HG03520 (cell line): ENCODE measurements at regions not wholly inside any gene's neighbourhood (a gene's known extent, or its start where the extent isn't known, plus 50 kb on each side); places are given as distances from the start of the nearest gene placed in this dataset.

Source experiments
- ATAC-seq: cut with Tn5 transposase; IDR thresholded peaks from one replicate; pipeline ENCODE4 v1.9.1; 2021; ENCODE audit warnings: mild to moderate bottlenecking, moderate library complexity; ENCODE audit not compliant: unreplicated experiment

GRCh38 chr4:126264839-126265238, 950.1 kb downstream of the FAT4 start:
- no peak for ATAC-seq

- ATAC-seq: no peak
Measured at GRCh38 chr4:126265888-126266287, 951.1 kb downstream of the FAT4 start.

GRCh38 chr4:126267689-126268088, 952.9 kb downstream of the FAT4 start:
- ATAC-seq: no peak

GRCh38 chr4:126268106-126268505, 953.4 kb downstream of the FAT4 start:
- no peak for ATAC-seq

GRCh38 chr4:126269106-126269505, 954.4 kb downstream of the FAT4 start:
- ATAC-seq: no peak

GRCh38 chr4:126271292-126271691, 956.5 kb downstream of the FAT4 start:
- ATAC-seq: no peak

- no peak for ATAC-seq
Measured at GRCh38 chr4:126273746-126274145, 959.0 kb downstream of the FAT4 start.

- ATAC-seq: no peak
Measured at GRCh38 chr4:126291886-126292285, 977.1 kb downstream of the FAT4 start.

GRCh38 chr4:126298271-126298670, 983.5 kb downstream of the FAT4 start:
- no peak for ATAC-seq

GRCh38 chr4:126306152-126306869, 991.6 kb downstream of the FAT4 start:
- ATAC-seq: no peak

- no peak for ATAC-seq
Measured at GRCh38 chr4:126318376-126318775, 1003.6 kb downstream of the FAT4 start.

GRCh38 chr4:126328914-126329313, 1014.2 kb downstream of the FAT4 start:
- no peak for ATAC-seq

GRCh38 chr4:126338548-126338947, 1023.8 kb downstream of the FAT4 start:
- ATAC-seq: no peak

- no peak for ATAC-seq
Measured at GRCh38 chr4:126341927-126342326, 1027.2 kb downstream of the FAT4 start.

GRCh38 chr4:126344472-126344871, 1029.7 kb downstream of the FAT4 start:
- ATAC-seq: no peak

GRCh38 chr4:126346654-126347053, 1031.9 kb downstream of the FAT4 start:
- ATAC-seq: no peak

- no peak for ATAC-seq
Measured at GRCh38 chr4:126354784-126355183, 1040.0 kb downstream of the FAT4 start.

GRCh38 chr4:126358041-126358440, 1043.3 kb downstream of the FAT4 start:
- ATAC-seq: no peak

- ATAC-seq: no peak
Measured at GRCh38 chr4:126361287-126361686, 1046.5 kb downstream of the FAT4 start.

- no peak for ATAC-seq
Measured at GRCh38 chr4:126364311-126364911, 1049.7 kb downstream of the FAT4 start.

- no peak for ATAC-seq
Measured at GRCh38 chr4:126369076-126369475, 1054.3 kb downstream of the FAT4 start.

- no peak for ATAC-seq
Measured at GRCh38 chr4:126372634-126373033, 1057.9 kb downstream of the FAT4 start.
